Stomach (tissue), 4 donors: ENCODE measurements at regions not wholly inside any gene's neighbourhood (a gene's known extent, or its start where the extent isn't known, plus 50 kb on each side); places are given as distances from the start of the nearest gene placed in this dataset.

ENCODE experiments used
- EP300 ChIP-seq: sonication (generic); formaldehyde crosslinking; IDR thresholded peaks from one replicate; pipeline ENCODE4 v1.6.1; 2017; ENCODE audit warnings: antibody characterized with exemption
- TF ChIP-seq, protein P1 (sequence below), 7 experiments: fragments of 450-650 bp in 4 of 7; fragments of 200-600 bp in 3 of 7; sonication (generic) in 3 of 7; IDR thresholded peaks; one replicate each; pipeline ENCODE4 v1.5.1; 2016 to 2019; ENCODE audit warnings: antibody characterized with exemption in 7 of 7, control low read depth in 2 of 7, mild to moderate bottlenecking in 1 of 7

DNA sequence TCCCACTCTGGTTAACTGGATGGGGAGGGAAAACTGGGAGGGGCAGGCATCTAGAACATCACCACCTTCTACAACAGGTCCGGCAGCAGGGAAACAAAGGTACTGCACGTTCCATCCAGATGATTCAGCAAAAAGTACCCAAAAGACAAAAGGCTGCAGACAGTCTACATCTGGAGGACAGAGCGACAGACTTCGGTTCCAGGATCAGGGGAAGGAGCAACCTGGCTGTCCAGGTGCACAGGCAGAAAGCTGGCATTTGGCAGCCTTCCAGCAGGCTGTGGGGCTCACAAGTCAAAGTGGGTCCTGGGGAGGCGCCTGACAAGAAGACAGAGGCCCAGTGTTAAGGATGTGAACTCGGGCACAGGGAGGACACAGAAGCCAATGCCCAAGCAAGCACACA, 202.9 kb downstream of the SUCLA2 start:
- TF ChIP-seq, protein P1, sequence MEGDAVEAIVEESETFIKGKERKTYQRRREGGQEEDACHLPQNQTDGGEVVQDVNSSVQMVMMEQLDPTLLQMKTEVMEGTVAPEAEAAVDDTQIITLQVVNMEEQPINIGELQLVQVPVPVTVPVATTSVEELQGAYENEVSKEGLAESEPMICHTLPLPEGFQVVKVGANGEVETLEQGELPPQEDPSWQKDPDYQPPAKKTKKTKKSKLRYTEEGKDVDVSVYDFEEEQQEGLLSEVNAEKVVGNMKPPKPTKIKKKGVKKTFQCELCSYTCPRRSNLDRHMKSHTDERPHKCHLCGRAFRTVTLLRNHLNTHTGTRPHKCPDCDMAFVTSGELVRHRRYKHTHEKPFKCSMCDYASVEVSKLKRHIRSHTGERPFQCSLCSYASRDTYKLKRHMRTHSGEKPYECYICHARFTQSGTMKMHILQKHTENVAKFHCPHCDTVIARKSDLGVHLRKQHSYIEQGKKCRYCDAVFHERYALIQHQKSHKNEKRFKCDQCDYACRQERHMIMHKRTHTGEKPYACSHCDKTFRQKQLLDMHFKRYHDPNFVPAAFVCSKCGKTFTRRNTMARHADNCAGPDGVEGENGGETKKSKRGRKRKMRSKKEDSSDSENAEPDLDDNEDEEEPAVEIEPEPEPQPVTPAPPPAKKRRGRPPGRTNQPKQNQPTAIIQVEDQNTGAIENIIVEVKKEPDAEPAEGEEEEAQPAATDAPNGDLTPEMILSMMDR (IDR thresholded peaks at IDR 0.05) = no peak
- no peak for TF ChIP-seq EP300
